Breast epithelium (tissue), 4 donors: ENCODE measurements at regions not wholly inside any gene's neighbourhood (a gene's known extent, or its start where the extent isn't known, plus 50 kb on each side); places are given as distances from the start of the nearest gene placed in this dataset.

ENCODE experiments used
- DNase-seq, 2 donors: peaks; one replicate each; pipeline ENCODE4 v3.0.0-alpha.2; 2019; ENCODE audit warnings: low spot score in 2 of 2
- H3K27ac ChIP-seq, 2 donors: fragments of 200-600 bp; sonication (generic) in 1 of 2; one replicate each; pipeline ENCODE4 v1.5.1; 2016 to 2019; ENCODE audit warnings: mild to moderate bottlenecking in 1 of 2
- H3K27me3 ChIP-seq, 2 donors: fragments of 200-600 bp; sonication (generic) in 1 of 2; one replicate each; pipeline versions ENCODE4 v1.5.1 to v1.6.0; 2017 to 2019; ENCODE audit warnings: control low read depth in 1 of 2, mild to moderate bottlenecking in 1 of 2
- H3K36me3 ChIP-seq: fragments of 200-600 bp; one replicate; pipeline ENCODE4 v1.5.1; 2019
- H3K4me1 ChIP-seq, 2 donors: fragments of 200-600 bp; sonication (generic); one replicate each; pipeline ENCODE4 v1.5.1; 2016 to 2019; ENCODE audit warnings: control low read depth in 1 of 2
- H3K4me3 ChIP-seq, 3 donors: fragments of 200-600 bp; sonication (generic); 1 replicate in 2 of 3; 2 replicates in 1 of 3; pipeline ENCODE4 v1.5.1; 2016 to 2019; ENCODE audit warnings: mild to moderate bottlenecking in 3 of 3, moderate library complexity in 2 of 3
- H3K9me3 ChIP-seq, 2 donors: fragments of 200-600 bp; sonication (generic) in 1 of 2; one replicate each; pipeline ENCODE4 v1.5.1; 2016 to 2019; ENCODE audit warnings: control low read depth in 1 of 2
- CTCF ChIP-seq, 3 donors: fragments of 450-650 bp; IDR thresholded peaks; one replicate each; pipeline ENCODE4 v1.5.1; 2016 to 2017; ENCODE audit warnings: antibody characterized with exemption in 3 of 3, mild to moderate bottlenecking in 3 of 3, moderate library complexity in 3 of 3
- POLR2A ChIP-seq: fragments of 450-650 bp; IDR thresholded peaks from one replicate; pipeline ENCODE4 v1.6.1; 2016; ENCODE audit warnings: antibody characterized with exemption, mild to moderate bottlenecking, moderate library complexity
- POLR2AphosphoS5 ChIP-seq, 3 donors: sonication (generic); formaldehyde crosslinking; IDR thresholded peaks; one replicate each; pipeline ENCODE4 v1.6.1; 2017; ENCODE audit warnings: antibody characterized with exemption in 3 of 3
- intact Hi-C: fragments of 100-400 bp; cut with DNase I; formaldehyde crosslinking; loops from one replicate; pipeline ENCODE4 v1.15.1; 2023; ENCODE audit warnings: low total_unique reads

GRCh38 chr3:82641701-82642100 lies 880.3 kb upstream of the GBE1 start:
- no peak overlapping the region for H3K4me3 ChIP-seq
- intact Hi-C loops = loop anchor here (1.0 kb wide), 1 partner anchor 11 kb away; no protein-coding TSS in a partner anchor
- H3K9me3 ChIP-seq = no peaks in the 10 kb centered on the region
- no peak overlapping the region for H3K27ac ChIP-seq
- DNase-seq = no peak
- no peaks in the 10 kb centered on the region for H3K36me3 ChIP-seq
- H3K4me1 ChIP-seq = no peaks in the 10 kb centered on the region
- TF ChIP-seq POLR2AphosphoS5 (IDR thresholded peaks at IDR 0.05) (no peak), CTCF (IDR thresholded peaks at IDR 0.05) (no peak)
- H3K27me3 ChIP-seq = no peaks in the 10 kb centered on the region

GRCh38 chr3:82640254-82640653 lies 878.8 kb upstream of the GBE1 start:
- Histone ChIP-seq H3K4me1 (no peaks in the 10 kb centered on the region), H3K27me3 (no peaks in the 10 kb centered on the region), H3K27ac (no peak overlapping the region), H3K9me3 (no peaks in the 10 kb centered on the region), H3K36me3 (no peaks in the 10 kb centered on the region), H3K4me3 (no peak overlapping the region)
- intact Hi-C loops = no loop called here
- no peak for DNase-seq
- TF ChIP-seq CTCF (IDR thresholded peaks at IDR 0.05) = no peak
- TF ChIP-seq POLR2AphosphoS5 (IDR thresholded peaks at IDR 0.05) = no peak
- no peak for TF ChIP-seq POLR2A

DNA sequence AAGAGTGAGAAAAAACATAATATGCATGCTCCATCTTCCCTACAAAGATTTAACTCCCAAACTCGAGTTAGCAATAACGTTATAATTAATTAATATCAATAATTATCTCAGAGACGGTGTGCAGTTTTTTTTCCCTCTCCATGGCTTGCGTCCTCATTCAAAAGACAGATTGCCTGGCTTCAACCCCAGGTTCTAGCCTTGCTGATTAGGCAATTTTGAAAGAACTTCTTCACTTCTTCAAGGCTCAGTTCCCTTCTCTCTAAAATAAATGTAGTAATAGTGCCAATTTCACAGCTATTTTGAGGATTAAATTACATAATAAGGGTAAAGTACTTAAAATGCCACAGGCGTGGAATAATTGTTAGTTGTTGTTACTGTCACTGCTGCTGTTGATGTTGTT lies 876.1 kb upstream of the GBE1 start:
- no peak for TF ChIP-seq POLR2AphosphoS5 (IDR thresholded peaks at IDR 0.05)
- no peak for TF ChIP-seq CTCF (IDR thresholded peaks at IDR 0.05)
- no peak for TF ChIP-seq POLR2A
- intact Hi-C loops = no loop called here

DNA sequence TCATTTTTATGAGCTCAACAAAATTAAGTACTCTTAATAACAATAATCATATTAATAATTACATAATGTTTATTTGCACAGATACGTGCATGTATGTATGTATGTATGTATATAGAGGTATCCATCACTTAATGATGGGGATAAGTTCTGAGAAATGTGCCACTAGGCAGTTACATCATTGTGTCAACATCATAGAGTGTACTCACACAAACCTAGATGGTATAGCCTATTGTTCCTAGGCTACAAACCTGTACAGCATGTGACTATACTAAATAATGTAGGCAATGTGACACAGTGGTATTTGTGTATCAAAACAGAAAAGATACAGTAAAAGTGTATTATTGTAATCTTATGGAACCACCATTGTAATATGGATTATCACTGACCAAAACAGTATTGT lies 874.7 kb upstream of the GBE1 start:
- H3K36me3 ChIP-seq = no peaks in the 10 kb centered on the region
- H3K27ac ChIP-seq = no peak overlapping the region
- no peak for DNase-seq
- TF ChIP-seq POLR2A = no peak
- no peaks in the 10 kb centered on the region for H3K9me3 ChIP-seq
- no peaks in the 10 kb centered on the region for H3K27me3 ChIP-seq
- no peak overlapping the region for H3K4me3 ChIP-seq
- intact Hi-C loops = no loop called here
- no peaks in the 10 kb centered on the region for H3K4me1 ChIP-seq

More for the DNA sequence above, 876.1 kb upstream of the GBE1 start:
- Histone ChIP-seq H3K4me3 (no peak overlapping the region), H3K27ac (no peak overlapping the region), H3K4me1 (no peaks in the 10 kb centered on the region), H3K9me3 (no peaks in the 10 kb centered on the region), H3K36me3 (no peaks in the 10 kb centered on the region), H3K27me3 (no peaks in the 10 kb centered on the region)
- no peak for DNase-seq

DNA sequence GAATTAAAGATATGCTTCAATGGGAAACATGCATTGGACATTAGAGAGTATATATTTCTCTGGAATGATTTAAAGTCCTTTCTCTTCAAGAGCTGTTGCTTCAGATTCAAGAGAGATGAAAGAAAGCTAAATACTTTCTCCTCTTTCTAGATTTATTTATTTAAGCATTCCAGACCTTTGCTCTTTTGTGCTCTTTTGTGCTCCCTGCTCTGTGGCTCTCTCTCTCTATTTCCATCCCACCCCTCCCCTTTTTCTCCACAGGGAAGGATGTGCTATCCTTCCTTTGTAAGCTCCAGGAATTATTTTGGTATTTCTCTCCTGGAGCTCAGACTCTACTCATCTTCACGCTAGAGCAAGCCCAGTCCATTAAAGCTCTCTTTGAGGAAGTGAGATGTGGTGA lies 871.9 kb upstream of the GBE1 start:
- Histone ChIP-seq H3K27me3 (no peaks in the 10 kb centered on the region), H3K9me3 (no peaks in the 10 kb centered on the region), H3K4me1 (no peaks in the 10 kb centered on the region), H3K36me3 (no peaks in the 10 kb centered on the region), H3K4me3 (no peak overlapping the region), H3K27ac (no peak overlapping the region)
- intact Hi-C loops = no loop called here
- no peak for DNase-seq
- no peak for TF ChIP-seq CTCF (IDR thresholded peaks at IDR 0.05)
- no peak for TF ChIP-seq POLR2A
- no peak for TF ChIP-seq POLR2AphosphoS5 (IDR thresholded peaks at IDR 0.05)

DNA sequence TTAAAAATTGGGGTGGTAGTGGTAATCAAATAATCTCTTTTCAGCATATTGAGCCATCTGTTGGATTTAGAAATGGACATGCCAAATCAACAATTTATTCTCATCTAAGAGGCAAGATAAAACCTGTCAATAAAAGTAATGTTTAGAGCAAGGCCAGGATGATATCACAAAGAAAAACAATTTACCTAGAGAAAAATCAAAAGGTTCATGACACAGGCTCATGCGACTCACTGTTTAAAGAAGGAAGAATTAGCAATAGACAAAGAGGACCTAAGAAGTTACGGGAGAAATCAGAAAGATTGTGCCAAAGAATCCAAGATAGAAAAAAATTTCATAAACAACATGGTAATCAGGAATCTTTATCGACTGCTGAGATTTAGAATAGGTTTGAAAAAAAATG lies 868.5 kb upstream of the GBE1 start:
- no peak overlapping the region for H3K4me3 ChIP-seq
- intact Hi-C loops = no loop called here
- no peaks in the 10 kb centered on the region for H3K4me1 ChIP-seq
- H3K9me3 ChIP-seq = no peaks in the 10 kb centered on the region
- H3K36me3 ChIP-seq = no peaks in the 10 kb centered on the region
- no peaks in the 10 kb centered on the region for H3K27me3 ChIP-seq
- TF ChIP-seq CTCF (IDR thresholded peaks at IDR 0.05) (no peak), POLR2AphosphoS5 (IDR thresholded peaks at IDR 0.05) (no peak), POLR2A (no peak)
- no peak for DNase-seq
- no peak overlapping the region for H3K27ac ChIP-seq
